Kidney (tissue), 13 donors: ENCODE measurements at regions not wholly inside any gene's neighbourhood (a gene's known extent, or its start where the extent isn't known, plus 50 kb on each side); places are given as distances from the start of the nearest gene placed in this dataset.

Source experiments
- DNase-seq, 5 donors: peaks; one replicate each; pipeline ENCODE4 v3.0.0-alpha.2; 2013 to 2020
- FAIRE-seq: peaks from 2 replicates; lab custom pipeline; 2012; peaks lifted over from hg19 to GRCh38; lab: Jason Lieb, UNC
- H3K27ac ChIP-seq, 2 donors: one replicate each; pipeline ENCODE4 v1.7.0; 2013; ENCODE audit warnings: low read depth in 2 of 2, low read length in 2 of 2, inconsistent platforms in 1 of 2
- H3K27me3 ChIP-seq: one replicate; pipeline ENCODE4 v1.7.1; 2013; ENCODE audit warnings: low read length, inconsistent platforms; ENCODE audit not compliant: control insufficient read depth, insufficient read depth
- H3K36me3 ChIP-seq, 3 donors: one replicate each; pipeline versions ENCODE4 v1.7.0 to v1.7.1; 2013; ENCODE audit warnings: low read length in 3 of 3, control low read depth in 1 of 3, inconsistent platforms in 1 of 3; ENCODE audit not compliant: insufficient read depth in 3 of 3, control insufficient read depth in 2 of 3
- H3K4me1 ChIP-seq, 3 donors: one replicate each; pipeline versions ENCODE4 v1.7.0 to v1.7.1; 2013; ENCODE audit warnings: low read length in 3 of 3, inconsistent platforms in 1 of 3, low read depth in 1 of 3; ENCODE audit not compliant: control insufficient read depth in 2 of 3, insufficient read depth in 2 of 3
- H3K4me3 ChIP-seq, 3 donors: one replicate each; pipeline versions ENCODE4 v1.7.0 to v1.8.1; 2013; ENCODE audit warnings: low read length in 3 of 3, control low read depth in 1 of 3, inconsistent platforms in 1 of 3
- H3K9ac ChIP-seq, 3 donors: one replicate each; pipeline versions ENCODE4 v1.7.0 to v1.7.1; 2013; ENCODE audit warnings: low read length in 3 of 3, control low read depth in 1 of 3, inconsistent platforms in 1 of 3
- H3K9me3 ChIP-seq, 3 donors: one replicate each; pipeline versions ENCODE4 v1.7.0 to v1.7.1; 2013; ENCODE audit warnings: low read length in 3 of 3, control low read depth in 1 of 3, inconsistent platforms in 1 of 3; ENCODE audit not compliant: control insufficient read depth in 2 of 3, insufficient read depth in 1 of 3
- intact Hi-C: fragments of 100-400 bp; cut with DNase I; formaldehyde crosslinking; loops from one replicate; pipeline ENCODE4 v1.11.1; 2022
- TF ChIP-seq, protein P1 (sequence below): IDR thresholded peaks from 3 replicates; pipeline ENCODE4 v1.5.1; 2012; ENCODE audit warnings: mild to moderate bottlenecking, moderate library complexity, borderline replicate concordance; ENCODE audit not compliant: insufficient read depth; ENCODE audit errors: extremely low read depth
- donor health status: control.
- donor health status: control.
- donor health status: control.
- donor health status: control.
- donor health status: control.
- donor health status: DM: yes; HTN: yes; CAD: no.
- donor health status: Normal renal cell carcinoma (clear cell type).

GRCh38 chr12:28876196-28876798, 272.8 kb upstream of the FAR2 start:
- H3K36me3 ChIP-seq, result no peaks in the 10 kb centered on the region
- FAIRE-seq (no peak), DNase-seq (no peak)
- H3K9ac ChIP-seq, result no peak overlapping the region
- no peaks in the 10 kb centered on the region for H3K9me3 ChIP-seq
- TF ChIP-seq, protein P1, sequence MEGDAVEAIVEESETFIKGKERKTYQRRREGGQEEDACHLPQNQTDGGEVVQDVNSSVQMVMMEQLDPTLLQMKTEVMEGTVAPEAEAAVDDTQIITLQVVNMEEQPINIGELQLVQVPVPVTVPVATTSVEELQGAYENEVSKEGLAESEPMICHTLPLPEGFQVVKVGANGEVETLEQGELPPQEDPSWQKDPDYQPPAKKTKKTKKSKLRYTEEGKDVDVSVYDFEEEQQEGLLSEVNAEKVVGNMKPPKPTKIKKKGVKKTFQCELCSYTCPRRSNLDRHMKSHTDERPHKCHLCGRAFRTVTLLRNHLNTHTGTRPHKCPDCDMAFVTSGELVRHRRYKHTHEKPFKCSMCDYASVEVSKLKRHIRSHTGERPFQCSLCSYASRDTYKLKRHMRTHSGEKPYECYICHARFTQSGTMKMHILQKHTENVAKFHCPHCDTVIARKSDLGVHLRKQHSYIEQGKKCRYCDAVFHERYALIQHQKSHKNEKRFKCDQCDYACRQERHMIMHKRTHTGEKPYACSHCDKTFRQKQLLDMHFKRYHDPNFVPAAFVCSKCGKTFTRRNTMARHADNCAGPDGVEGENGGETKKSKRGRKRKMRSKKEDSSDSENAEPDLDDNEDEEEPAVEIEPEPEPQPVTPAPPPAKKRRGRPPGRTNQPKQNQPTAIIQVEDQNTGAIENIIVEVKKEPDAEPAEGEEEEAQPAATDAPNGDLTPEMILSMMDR, result no peak
- no peak overlapping the region for H3K27ac ChIP-seq
- H3K4me3 ChIP-seq, result no peak overlapping the region
- H3K4me1 ChIP-seq, result no peaks in the 10 kb centered on the region
- intact Hi-C loops, result no loop called here
- H3K27me3 ChIP-seq, result no peaks in the 10 kb centered on the region

DNA sequence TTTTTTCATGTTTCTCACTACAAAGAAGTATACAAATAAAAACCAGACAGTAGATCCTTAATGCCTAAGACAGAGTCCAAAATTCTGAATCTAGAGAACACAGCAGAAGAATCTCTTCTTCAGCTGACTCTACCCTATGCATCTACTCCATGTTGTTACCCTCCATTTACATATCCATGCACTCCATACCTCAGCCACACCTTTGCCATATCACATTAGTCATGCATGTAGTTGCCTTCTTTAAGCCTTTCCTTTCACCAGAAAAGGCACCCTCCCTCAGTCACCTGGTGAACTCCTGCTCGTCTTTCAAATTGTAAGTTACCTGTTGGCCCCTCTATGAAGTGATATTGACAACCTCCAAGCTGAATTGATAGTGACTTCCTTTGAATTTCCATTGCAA, 271.2 kb upstream of the FAR2 start:
- H3K27ac ChIP-seq, result no peak overlapping the region
- FAIRE-seq (no peak), DNase-seq (no peak)
- no peaks in the 10 kb centered on the region for H3K4me1 ChIP-seq
- no peak overlapping the region for H3K9ac ChIP-seq
- intact Hi-C loops, result no loop called here
- no peaks in the 10 kb centered on the region for H3K9me3 ChIP-seq
- no peak overlapping the region for H3K4me3 ChIP-seq
- TF ChIP-seq, protein P1, result no peak
- no peaks in the 10 kb centered on the region for H3K36me3 ChIP-seq
- no peaks in the 10 kb centered on the region for H3K27me3 ChIP-seq

DNA sequence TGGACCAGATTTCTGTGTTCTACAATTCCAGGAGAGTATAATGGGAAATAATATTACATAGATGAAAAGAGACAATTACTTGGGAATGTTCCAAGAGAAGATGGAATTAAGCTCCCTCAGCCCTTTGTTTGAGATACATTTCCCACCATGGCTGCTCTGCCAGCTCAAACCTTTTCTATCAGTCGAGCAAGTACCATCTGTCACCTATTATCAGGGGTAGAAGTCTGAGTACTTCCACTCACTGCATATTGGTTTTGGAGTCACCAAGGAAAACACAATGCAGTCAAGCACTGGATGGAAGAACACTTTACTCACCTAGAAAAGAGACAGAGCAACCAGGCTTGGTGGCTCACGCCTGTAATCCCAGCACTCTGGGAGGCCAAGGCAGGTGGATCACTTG, 270.4 kb upstream of the FAR2 start:
- TF ChIP-seq, protein P1, result no peak
- H3K4me3 ChIP-seq, result no peak overlapping the region
- no peaks in the 10 kb centered on the region for H3K27me3 ChIP-seq
- no peaks in the 10 kb centered on the region for H3K36me3 ChIP-seq
- FAIRE-seq, result no peak
- H3K4me1 ChIP-seq, result no peaks in the 10 kb centered on the region
- no peaks in the 10 kb centered on the region for H3K9me3 ChIP-seq
- H3K9ac ChIP-seq, result no peak overlapping the region
- intact Hi-C loops, result no loop called here
- H3K27ac ChIP-seq, result no peak overlapping the region
- DNase-seq, result no peak

DNA sequence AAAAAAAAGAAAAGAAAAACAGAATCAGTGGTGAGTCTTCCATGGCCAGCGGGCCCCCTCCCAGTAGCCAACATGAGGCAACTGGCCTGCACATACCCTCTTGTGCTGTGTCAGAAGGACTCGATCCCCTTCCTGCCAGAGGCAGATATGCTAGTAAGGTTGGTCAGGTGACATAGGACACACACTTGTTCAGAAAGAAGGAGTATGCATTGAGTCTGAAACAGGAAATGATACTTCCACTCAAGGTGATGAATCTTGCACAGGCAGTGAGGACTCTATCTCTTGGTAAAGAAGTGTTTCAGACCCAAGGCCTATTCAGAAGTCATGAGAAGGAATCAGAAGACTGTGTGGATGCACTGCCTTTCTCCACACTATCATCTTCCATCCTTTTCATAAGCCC, 269.7 kb upstream of the FAR2 start:
- Histone ChIP-seq H3K9me3 (no peaks in the 10 kb centered on the region), H3K4me1 (no peaks in the 10 kb centered on the region), H3K36me3 (no peaks in the 10 kb centered on the region), H3K27ac (no peak overlapping the region), H3K9ac (no peak overlapping the region), H3K4me3 (no peak overlapping the region), H3K27me3 (no peaks in the 10 kb centered on the region)
- DNase-seq (no peak), FAIRE-seq (no peak)
- intact Hi-C loops, result no loop called here
- TF ChIP-seq, protein P1, result no peak
